ENCODE measurements at regions not wholly inside any gene's neighbourhood (a gene's known extent, or its start where the extent isn't known, plus 50 kb on each side); places are given as distances from the start of the nearest gene placed in this dataset.

- TF ChIP-seq GATA3 (IDR thresholded peaks at IDR 0.05; ENCODE audit: low read depth, low read length) (no peak), GATA2 (IDR thresholded peaks at IDR 0.05; ENCODE audit: low read depth, low read length) (no peak)
These were observed 365.0 kb downstream of the MIAT start for GRCh38 chr22:27022274-27022895.
